MCF 10A (cell line): ENCODE measurements at regions not wholly inside any gene's neighbourhood (a gene's known extent, or its start where the extent isn't known, plus 50 kb on each side); places are given as distances from the start of the nearest gene placed in this dataset.

Experiments used
- BruUV-seq: library from RNA; stranded (reverse); fragments of 400-500 nt; replicated peaks from 2 replicates; lab custom pipeline; 2021; lab: Mats Ljungman, UMichigan
- CTCF ChIA-PET: fragments of 300-600 bp; sonication (Branson Sonifier 250); formaldehyde crosslinking; extraction: SDS; loops from one replicate; lab custom pipeline; 2021; ENCODE audit warnings: antibody characterized with exemption, inconsistent platforms; lab: Yijun Ruan, JAX
- POLR2A ChIA-PET: fragments of 300-600, 350-650 bp; sonication (Branson Sonifier 250); formaldehyde crosslinking; extraction: SDS; loops from one replicate; lab custom pipeline; 2020; ENCODE audit warnings: antibody characterized with exemption, inconsistent platforms; lab: Yijun Ruan, JAX
- DNase-seq: peaks from one replicate; pipeline ENCODE4 v3.0.0-alpha.2; 2018; ENCODE audit not compliant: unreplicated experiment
- H3K27ac Mint-ChIP-seq: one replicate; pipeline ENCODE4 v1.8.0; 2022; ENCODE audit warnings: mild to moderate bottlenecking, low read depth, mixed read lengths; ENCODE audit not compliant: unreplicated experiment
- H3K27me3 Mint-ChIP-seq: one replicate; pipeline ENCODE4 v1.8.0; 2022; ENCODE audit warnings: mixed read lengths; ENCODE audit not compliant: insufficient read depth, unreplicated experiment
- H3K36me3 Mint-ChIP-seq: one replicate; pipeline ENCODE4 v1.8.0; 2022; ENCODE audit warnings: mild to moderate bottlenecking, moderate library complexity, mixed read lengths; ENCODE audit not compliant: insufficient read depth, unreplicated experiment
- H3K4me1 Mint-ChIP-seq: one replicate; pipeline ENCODE4 v1.8.0; 2022; ENCODE audit warnings: mixed read lengths; ENCODE audit not compliant: insufficient read depth, unreplicated experiment
- H3K4me3 Mint-ChIP-seq: one replicate; pipeline ENCODE4 v1.8.0; 2022; ENCODE audit warnings: mild to moderate bottlenecking, moderate library complexity, mixed read lengths; ENCODE audit not compliant: unreplicated experiment
- H3K9me3 Mint-ChIP-seq: one replicate; pipeline ENCODE4 v1.8.0; 2022; ENCODE audit warnings: mixed read lengths; ENCODE audit not compliant: unreplicated experiment
- CTCF ChIP-seq: fragments of 200-600 bp; IDR thresholded peaks from one replicate; pipeline ENCODE4 v1.8.0; 2022; ENCODE audit warnings: antibody characterized with exemption, mild to moderate bottlenecking; ENCODE audit not compliant: unreplicated experiment
- intact Hi-C: fragments of 100-400 bp; cut with micrococcal nuclease; formaldehyde crosslinking; loops from 2 replicates; pipeline ENCODE4 v1.14.1; 2022

GRCh38 chr1:81234237-81234636 lies 566.5 kb upstream of the ADGRL2 start:
- Mint-ChIP-seq H3K4me3 (no peak overlapping the region), H3K9me3 (no peaks in the 10 kb centered on the region), H3K27me3 (no peaks in the 10 kb centered on the region), H3K4me1 (peaks cover 13% of the 10 kb centered on the region), H3K27ac (no peak overlapping the region), H3K36me3 (no peaks in the 10 kb centered on the region)
- no TSS peak for BruUV-seq
- DNase-seq, result no peak
- POLR2A ChIA-PET, result no interaction called here
- no peak for TF ChIP-seq CTCF
- CTCF ChIA-PET, result no interaction called here
- intact Hi-C loops, result no loop called here

GRCh38 chr1:81233591-81233990 lies 567.1 kb upstream of the ADGRL2 start:
- BruUV-seq, result no TSS peak
- no peak for DNase-seq
- no peak overlapping the region for H3K4me3 Mint-ChIP-seq
- CTCF ChIA-PET, result no interaction called here
- no peaks in the 10 kb centered on the region for H3K9me3 Mint-ChIP-seq
- H3K27me3 Mint-ChIP-seq, result no peaks in the 10 kb centered on the region
- no peak overlapping the region for H3K27ac Mint-ChIP-seq
- POLR2A ChIA-PET, result no interaction called here
- TF ChIP-seq CTCF, result no peak
- intact Hi-C loops, result no loop called here
- H3K36me3 Mint-ChIP-seq, result no peaks in the 10 kb centered on the region
- peaks cover 11% of the 10 kb centered on the region for H3K4me1 Mint-ChIP-seq

GRCh38 chr1:81232420-81232819 lies 568.3 kb upstream of the ADGRL2 start:
- POLR2A ChIA-PET, result no interaction called here
- CTCF ChIA-PET, result interaction anchor here (0.6 to 0.7 kb wide), 2 partner anchors 76 to 703 kb away, joined by 3 to 4 read pairs; no protein-coding TSS in a partner anchor
- Mint-ChIP-seq H3K4me3 (no peak overlapping the region), H3K36me3 (no peaks in the 10 kb centered on the region), H3K27ac (no peak overlapping the region), H3K4me1 (peaks cover 5% of the 10 kb centered on the region), H3K9me3 (no peaks in the 10 kb centered on the region), H3K27me3 (no peaks in the 10 kb centered on the region)
- no peak for TF ChIP-seq CTCF
- intact Hi-C loops, result no loop called here
- BruUV-seq, result no TSS peak
- DNase-seq, result no peak

- no peak overlapping the region for H3K4me3 Mint-ChIP-seq
- ChIA-PET POLR2A (no interaction called here), CTCF (interaction anchor here (0.7 to 1.0 kb wide), 2 partner anchors 76 to 1013 kb away, joined by 3 to 4 read pairs; no protein-coding TSS in a partner anchor)
- peak overlapping the region; percentile 16 for H3K27ac Mint-ChIP-seq
- no TSS peak for BruUV-seq
- no peaks in the 10 kb centered on the region for H3K36me3 Mint-ChIP-seq
- peak; percentile 27 for DNase-seq
- H3K4me1 Mint-ChIP-seq, result peaks cover 5% of the 10 kb centered on the region
- H3K9me3 Mint-ChIP-seq, result no peaks in the 10 kb centered on the region
- intact Hi-C loops, result no loop called here
- H3K27me3 Mint-ChIP-seq, result no peaks in the 10 kb centered on the region
- TF ChIP-seq CTCF, result no peak
These were observed 569.0 kb upstream of the ADGRL2 start for GRCh38 chr1:81231729-81232038.
